ENCODE measurements at regions not wholly inside any gene's neighbourhood (a gene's known extent, or its start where the extent isn't known, plus 50 kb on each side); places are given as distances from the start of the nearest gene placed in this dataset.

GRCh38 chr13:79807554-79807953, 326.6 kb downstream of the NDFIP2 start:
- H3K27ac ChIP-seq: no peak overlapping the region
- TF ChIP-seq CTCF (IDR thresholded peaks at IDR 0.05): no peak

GRCh38 chr13:79806821-79807220, 325.9 kb downstream of the NDFIP2 start:
- Histone ChIP-seq H3K4me3 (ENCODE audit: low read depth in 1 of 2, low read length in 1 of 2) (no peak overlapping the region), H3K27me3 (no peaks in the 10 kb centered on the region), H3K4me1 (ENCODE audit: control insufficient read depth in 1 of 2, insufficient read depth in 1 of 2, low read depth in 1 of 2, low read length in 1 of 2) (peaks cover 24 to 29% of the 10 kb centered on the region in 2 experiments), H3K9me3 (no peaks in the 10 kb centered on the region), H3K27ac (no peak overlapping the region), H3K36me3 (no peaks in the 10 kb centered on the region)
- no peak for TF ChIP-seq CTCF (IDR thresholded peaks at IDR 0.05)

More at GRCh38 chr13:79807554-79807953, 326.6 kb downstream of the NDFIP2 start:
- Histone ChIP-seq H3K4me1 (ENCODE audit: control insufficient read depth in 1 of 2, insufficient read depth in 1 of 2, low read depth in 1 of 2, low read length in 1 of 2) (peaks cover 29 to 33% of the 10 kb centered on the region in 2 experiments), H3K36me3 (no peaks in the 10 kb centered on the region), H3K27me3 (no peaks in the 10 kb centered on the region), H3K9me3 (no peaks in the 10 kb centered on the region), H3K4me3 (ENCODE audit: low read depth in 1 of 2, low read length in 1 of 2) (no peak overlapping the region)

GRCh38 chr13:79805317-79805716, 324.4 kb downstream of the NDFIP2 start:
- H3K4me3 ChIP-seq (ENCODE audit: low read depth in 1 of 2, low read length in 1 of 2): no peak overlapping the region
- TF ChIP-seq CTCF (IDR thresholded peaks at IDR 0.05): no peak
- H3K27me3 ChIP-seq: no peaks in the 10 kb centered on the region
- no peaks in the 10 kb centered on the region for H3K9me3 ChIP-seq
- H3K27ac ChIP-seq: no peak overlapping the region
- H3K36me3 ChIP-seq: no peaks in the 10 kb centered on the region
- H3K4me1 ChIP-seq (ENCODE audit: control insufficient read depth in 1 of 2, insufficient read depth in 1 of 2, low read depth in 1 of 2, low read length in 1 of 2): peaks cover 22 to 25% of the 10 kb centered on the region in 2 experiments

- H3K4me3 ChIP-seq (ENCODE audit: low read depth in 1 of 2, low read length in 1 of 2): peak overlapping the region in 1 of 2 experiments; percentile 5
- H3K27me3 ChIP-seq: no peaks in the 10 kb centered on the region
- TF ChIP-seq CTCF (IDR thresholded peaks at IDR 0.05): no peak
- H3K9me3 ChIP-seq: no peaks in the 10 kb centered on the region
- peak overlapping the region; percentile 46 for H3K27ac ChIP-seq
- peaks cover 22 to 25% of the 10 kb centered on the region in 2 experiments for H3K4me1 ChIP-seq (ENCODE audit: control insufficient read depth in 1 of 2, insufficient read depth in 1 of 2, low read depth in 1 of 2, low read length in 1 of 2)
- H3K36me3 ChIP-seq: no peaks in the 10 kb centered on the region
Measured at GRCh38 chr13:79803989-79804388, 323.0 kb downstream of the NDFIP2 start.

GRCh38 chr13:79803296-79803695, 322.3 kb downstream of the NDFIP2 start:
- Histone ChIP-seq H3K27ac (peak overlapping the region; percentile 46), H3K4me1 (ENCODE audit: control insufficient read depth in 1 of 2, insufficient read depth in 1 of 2, low read depth in 1 of 2, low read length in 1 of 2) (peaks cover 22 to 25% of the 10 kb centered on the region in 2 experiments), H3K27me3 (no peaks in the 10 kb centered on the region), H3K9me3 (no peaks in the 10 kb centered on the region), H3K36me3 (no peaks in the 10 kb centered on the region), H3K4me3 (ENCODE audit: low read depth in 1 of 2, low read length in 1 of 2) (no peak overlapping the region)
- TF ChIP-seq CTCF (IDR thresholded peaks at IDR 0.05): no peak
